ENCODE measurements at regions not wholly inside any gene's neighbourhood (a gene's known extent, or its start where the extent isn't known, plus 50 kb on each side); places are given as distances from the start of the nearest gene placed in this dataset.
"Not testable (repeated sequence)": the region's sequence is repeated elsewhere in the genome, so short reads cannot be mapped to it uniquely, and the experiment has no call there.

DNA sequence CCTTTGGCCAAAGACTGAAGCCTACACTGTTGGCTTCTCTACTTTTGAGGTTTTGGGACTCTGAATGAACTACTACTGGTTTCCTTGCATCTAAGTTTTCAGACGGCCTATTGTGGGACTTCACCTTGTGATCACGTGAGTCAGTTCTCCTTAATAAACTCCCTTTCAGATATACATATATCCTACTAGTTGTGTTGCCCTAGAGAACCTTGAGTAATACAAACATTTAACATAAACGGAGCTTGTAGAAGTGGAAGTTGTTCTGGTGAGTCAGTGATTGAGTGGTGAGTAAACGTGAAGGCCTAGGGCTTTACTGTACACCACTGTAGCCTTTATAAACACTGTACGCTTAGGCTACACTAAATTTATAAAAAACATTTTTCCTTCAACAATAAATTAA is 107.2 kb upstream of the CDH2 start:
- no peak for DNase-seq (ENCODE audit: low spot score)
- in situ Hi-C loops (cut with HindIII; ENCODE audit: low sequenced_read_pairs) = no loop called here

DNA sequence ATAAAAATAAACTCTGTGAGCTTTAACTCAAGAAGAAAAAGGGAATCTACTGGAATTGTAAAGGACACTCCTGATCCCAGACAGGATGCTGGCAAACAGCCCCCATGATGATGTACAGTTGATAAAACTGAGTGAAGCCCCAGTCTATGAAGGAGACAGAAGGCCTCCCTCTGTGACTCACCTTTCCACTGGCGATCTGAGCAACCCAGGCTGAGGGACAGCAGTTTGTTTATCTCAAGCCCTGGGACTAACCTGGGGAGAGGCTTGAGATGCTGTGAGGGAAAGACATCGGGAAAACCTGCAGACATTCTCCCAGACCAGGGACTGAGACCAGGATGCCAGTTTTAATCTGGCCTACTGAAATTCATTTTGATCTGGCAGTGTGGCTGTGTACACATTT is 104.5 kb upstream of the CDH2 start:
- in situ Hi-C loops (cut with HindIII; ENCODE audit: low sequenced_read_pairs) = no loop called here
- DNase-seq (ENCODE audit: low spot score) = no peak

DNA sequence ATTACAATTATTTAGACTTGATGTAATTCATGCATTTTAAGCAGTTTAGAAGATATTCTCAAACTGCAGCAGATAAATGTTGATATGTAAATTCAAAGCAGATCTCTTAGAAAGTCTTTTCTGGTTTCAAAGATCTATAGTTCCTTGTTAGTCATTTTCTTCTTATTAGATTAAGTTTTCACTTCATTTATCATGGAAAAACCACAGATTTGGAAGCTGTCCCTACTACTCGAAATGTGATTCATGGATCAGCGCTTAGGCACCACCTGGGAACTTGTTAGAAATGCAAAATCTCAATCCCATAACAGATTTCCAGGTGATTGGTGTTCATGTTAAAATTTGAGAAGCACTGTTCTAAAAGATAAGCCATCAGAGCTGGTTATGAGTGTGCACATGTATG is 92.8 kb upstream of the CDH2 start:
- no peak for DNase-seq (ENCODE audit: low spot score)
- in situ Hi-C loops (cut with HindIII; ENCODE audit: low sequenced_read_pairs) = no loop called here

DNA sequence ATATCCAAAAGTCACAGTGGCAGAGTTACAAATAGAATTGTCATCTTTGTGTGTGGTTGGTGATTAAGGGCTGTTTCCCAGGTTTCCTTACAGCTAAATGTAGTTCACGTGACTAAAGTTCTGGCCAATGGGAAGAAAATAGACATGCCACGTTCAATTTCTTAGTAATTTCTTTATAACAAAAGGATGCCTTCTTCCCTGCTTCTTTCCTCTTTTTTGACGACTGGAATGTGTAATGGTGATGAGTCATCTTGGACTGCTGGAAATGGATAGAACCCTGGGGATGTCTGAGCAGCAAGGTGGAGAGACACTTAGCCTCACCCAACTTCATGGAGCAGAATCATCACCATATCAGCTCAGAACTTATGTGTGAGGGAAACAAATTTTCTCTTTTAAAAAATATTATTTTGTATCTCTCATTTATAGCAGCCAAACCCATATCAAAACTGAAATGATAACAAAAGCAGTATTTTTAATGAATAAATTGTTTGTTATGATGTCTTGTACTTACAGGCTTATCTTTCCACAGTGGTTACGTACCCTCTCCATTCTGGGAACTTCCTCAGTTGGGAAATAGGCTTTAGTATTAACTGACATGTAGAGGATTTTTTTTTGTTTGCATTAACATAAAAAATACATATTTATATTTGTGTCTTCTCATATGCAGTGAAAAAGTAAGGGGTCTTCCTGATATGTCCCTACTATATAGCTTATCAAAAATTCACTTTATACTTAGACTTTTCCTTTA is 91.1 kb upstream of the CDH2 start:
- DNase-seq (ENCODE audit: low spot score) = no peak

DNA sequence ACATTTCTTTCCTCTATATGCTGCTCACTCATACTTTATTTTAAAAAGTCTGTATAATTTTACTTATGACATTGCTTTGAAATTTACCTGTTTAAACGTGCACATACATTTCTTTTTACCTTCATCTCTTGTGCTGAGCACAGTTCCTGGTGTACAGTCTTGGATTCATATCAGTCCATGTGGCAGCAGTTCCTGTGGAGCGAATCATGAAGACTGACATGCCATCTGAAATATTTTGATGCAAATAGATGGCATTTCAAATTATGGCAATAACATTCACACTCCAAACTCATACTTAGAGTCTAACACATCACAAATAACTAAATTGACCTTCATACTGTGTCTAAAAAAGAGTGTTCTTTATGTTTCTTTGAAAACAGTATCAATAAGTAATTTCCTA is 90.3 kb upstream of the CDH2 start:
- DNase-seq (ENCODE audit: low spot score) = no peak
- in situ Hi-C loops (cut with HindIII; ENCODE audit: low sequenced_read_pairs) = no loop called here

More for the DNA sequence above, 91.1 kb upstream of the CDH2 start:
- in situ Hi-C loops (cut with HindIII; ENCODE audit: low sequenced_read_pairs) = no loop called here

DNA sequence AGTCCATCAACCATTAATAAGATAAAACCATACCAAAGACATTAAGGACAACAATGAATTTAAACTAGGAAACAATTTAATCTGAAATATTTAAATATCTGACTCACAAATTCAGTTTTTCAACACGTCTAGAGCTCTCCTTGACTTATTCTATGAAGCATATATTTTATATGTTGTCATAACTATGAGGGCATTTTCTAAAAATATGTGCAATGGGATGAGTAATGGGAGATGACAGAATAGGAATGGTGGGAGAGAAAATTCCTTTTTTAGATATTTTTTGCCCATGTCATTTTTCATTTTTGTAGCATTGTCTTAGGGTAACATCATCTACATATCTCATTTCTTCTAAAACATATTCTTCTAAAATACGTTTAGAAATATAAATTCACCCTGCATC is 79.2 kb upstream of the CDH2 start:
- in situ Hi-C loops (cut with HindIII; ENCODE audit: low sequenced_read_pairs) = no loop called here
- no peak for DNase-seq (ENCODE audit: low spot score)

DNA sequence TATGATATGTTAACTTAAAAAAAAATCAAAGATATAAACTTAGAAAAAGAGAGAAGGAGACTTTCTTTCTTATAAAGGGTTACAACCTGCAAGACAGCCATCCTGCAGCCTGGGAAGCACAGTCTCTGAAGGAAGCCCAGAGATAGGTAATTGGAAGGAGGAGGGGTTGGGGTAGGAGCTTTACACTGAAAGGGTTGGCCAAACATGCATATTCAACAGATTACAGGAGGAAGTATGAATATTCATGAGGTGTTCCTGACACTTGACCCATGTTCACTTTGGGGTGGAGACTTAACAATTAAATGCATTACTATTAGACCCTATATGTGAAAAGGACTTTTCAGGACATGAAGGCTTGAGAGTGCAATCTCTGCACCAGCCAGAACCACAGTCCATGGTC is 71.7 kb upstream of the CDH2 start:
- DNase-seq (ENCODE audit: low spot score) = no peak
- in situ Hi-C loops (cut with HindIII; ENCODE audit: low sequenced_read_pairs) = no loop called here

DNA sequence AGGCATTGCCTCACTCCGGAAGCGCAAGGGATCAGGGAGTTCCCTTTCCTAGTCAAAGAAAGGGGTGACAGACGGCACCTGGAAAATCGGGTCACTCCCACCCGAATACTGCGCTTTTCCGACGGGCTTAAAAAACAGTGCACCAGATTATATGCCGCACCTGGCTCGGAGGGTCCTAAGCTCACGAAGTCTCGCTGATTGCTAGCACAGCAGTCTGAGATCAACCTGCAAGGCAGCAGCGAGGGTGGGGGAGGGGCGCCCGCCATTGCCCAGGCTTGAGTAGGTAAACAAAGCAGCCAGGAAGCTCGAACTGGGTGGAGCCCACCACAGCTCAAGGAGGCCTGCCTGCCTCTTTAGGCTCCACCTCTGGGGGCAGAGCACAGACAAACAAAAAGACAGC is 63.7 kb upstream of the CDH2 start:
- in situ Hi-C loops (cut with HindIII; ENCODE audit: low sequenced_read_pairs); DNase-seq (ENCODE audit: low spot score): not testable (repeated sequence)

DNA sequence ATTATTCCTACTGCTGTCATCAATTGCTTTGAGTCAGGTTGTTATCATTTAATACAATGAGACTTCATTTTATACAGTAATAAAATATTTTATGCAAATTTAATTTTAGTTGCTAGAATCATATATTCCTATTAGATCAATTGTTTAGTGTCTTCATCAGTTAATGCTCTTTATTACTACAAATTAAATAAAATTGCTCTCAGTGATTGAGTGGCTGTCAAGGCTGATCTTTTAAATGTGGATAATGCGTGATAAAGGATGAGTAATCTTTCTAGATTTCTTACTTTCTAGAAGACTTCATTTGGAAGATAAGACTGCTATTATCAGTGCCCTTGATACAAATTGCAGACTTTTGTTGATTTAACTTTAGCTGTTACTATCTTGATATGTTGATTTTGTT is 59.6 kb upstream of the CDH2 start:
- DNase-seq (ENCODE audit: low spot score) = no peak
- in situ Hi-C loops (cut with HindIII; ENCODE audit: low sequenced_read_pairs) = no loop called here

Measured in G401 (cell line).